HG02973 (cell line): ENCODE measurements at regions not wholly inside any gene's neighbourhood (a gene's known extent, or its start where the extent isn't known, plus 50 kb on each side); places are given as distances from the start of the nearest gene placed in this dataset.

Experiments
- ATAC-seq: cut with Tn5 transposase; IDR thresholded peaks from one replicate; pipeline ENCODE4 v1.9.1; 2021; ENCODE audit warnings: moderate library complexity; ENCODE audit not compliant: unreplicated experiment

DNA sequence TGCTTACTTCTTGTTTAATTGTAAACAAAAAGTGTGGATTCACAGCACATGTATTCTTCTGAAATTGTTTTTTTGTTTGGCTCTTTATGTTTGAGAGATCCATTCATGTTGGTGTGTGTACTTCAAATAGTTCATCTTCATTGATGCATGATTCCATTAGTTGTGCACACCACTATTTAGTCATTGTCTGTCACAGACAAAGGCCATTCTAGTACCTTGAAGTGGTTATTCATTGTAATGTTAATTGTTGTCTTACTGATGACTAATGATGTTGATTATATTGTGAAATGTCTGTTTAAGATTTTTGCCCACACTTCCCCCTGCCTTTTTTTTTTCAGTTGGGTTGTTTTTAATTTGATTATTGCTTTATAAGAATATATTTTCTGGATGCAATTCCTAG lies 391.3 kb downstream of the DIRAS2 start:
- no peak for ATAC-seq

DNA sequence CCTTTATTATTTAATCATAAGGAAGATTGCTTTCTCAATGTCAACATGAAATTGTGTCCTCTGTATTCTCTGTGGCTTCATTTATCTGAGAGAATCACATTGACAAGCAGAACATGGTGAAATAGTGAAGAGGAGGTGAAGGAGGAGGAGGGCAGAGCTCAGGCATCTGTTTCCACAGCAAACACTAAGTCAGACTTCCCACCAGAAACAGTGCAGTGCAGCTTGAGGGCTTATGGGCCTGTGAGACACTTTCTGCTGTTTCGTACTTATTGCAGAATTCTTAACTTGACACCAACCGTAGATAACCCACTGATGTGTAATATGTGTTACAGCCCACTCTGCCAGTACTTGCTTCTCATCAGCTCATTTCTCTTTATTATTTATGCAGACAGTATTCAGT lies 386.3 kb downstream of the DIRAS2 start:
- ATAC-seq: no peak

- ATAC-seq: peak; percentile 77
These were observed 383.0 kb downstream of the DIRAS2 start for GRCh38 chr9:90259311-90260246.

GRCh38 chr9:90261698-90262097 lies 380.9 kb downstream of the DIRAS2 start:
- ATAC-seq: no peak

GRCh38 chr9:90268613-90269012 lies 374.0 kb downstream of the DIRAS2 start:
- no peak for ATAC-seq

- no peak for ATAC-seq
These were observed 370.9 kb downstream of the DIRAS2 start for GRCh38 chr9:90271707-90272106.

GRCh38 chr9:90274725-90275124 lies 367.9 kb downstream of the DIRAS2 start:
- no peak for ATAC-seq

GRCh38 chr9:90285946-90286345 lies 356.7 kb downstream of the DIRAS2 start:
- no peak for ATAC-seq

GRCh38 chr9:90287567-90288274 lies 354.9 kb downstream of the DIRAS2 start:
- ATAC-seq: peak; percentile 91

DNA sequence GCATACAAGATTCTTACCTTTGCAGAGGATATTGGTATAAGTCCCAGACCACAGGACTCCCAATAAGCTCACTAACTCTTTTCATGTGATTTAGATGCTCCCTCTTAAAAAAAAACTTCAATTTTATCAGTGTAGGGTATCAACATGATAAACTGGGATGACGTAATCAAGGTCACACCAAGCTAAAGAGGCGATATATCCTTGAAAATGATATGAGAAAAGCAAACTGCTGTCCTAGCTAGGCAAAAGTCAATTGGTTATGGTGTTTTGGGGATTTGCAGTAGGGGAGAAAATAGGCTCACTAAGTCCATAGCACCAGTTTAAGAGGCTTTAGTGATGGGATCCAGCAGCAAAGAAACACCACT lies 354.4 kb downstream of the DIRAS2 start:
- no peak for ATAC-seq

DNA sequence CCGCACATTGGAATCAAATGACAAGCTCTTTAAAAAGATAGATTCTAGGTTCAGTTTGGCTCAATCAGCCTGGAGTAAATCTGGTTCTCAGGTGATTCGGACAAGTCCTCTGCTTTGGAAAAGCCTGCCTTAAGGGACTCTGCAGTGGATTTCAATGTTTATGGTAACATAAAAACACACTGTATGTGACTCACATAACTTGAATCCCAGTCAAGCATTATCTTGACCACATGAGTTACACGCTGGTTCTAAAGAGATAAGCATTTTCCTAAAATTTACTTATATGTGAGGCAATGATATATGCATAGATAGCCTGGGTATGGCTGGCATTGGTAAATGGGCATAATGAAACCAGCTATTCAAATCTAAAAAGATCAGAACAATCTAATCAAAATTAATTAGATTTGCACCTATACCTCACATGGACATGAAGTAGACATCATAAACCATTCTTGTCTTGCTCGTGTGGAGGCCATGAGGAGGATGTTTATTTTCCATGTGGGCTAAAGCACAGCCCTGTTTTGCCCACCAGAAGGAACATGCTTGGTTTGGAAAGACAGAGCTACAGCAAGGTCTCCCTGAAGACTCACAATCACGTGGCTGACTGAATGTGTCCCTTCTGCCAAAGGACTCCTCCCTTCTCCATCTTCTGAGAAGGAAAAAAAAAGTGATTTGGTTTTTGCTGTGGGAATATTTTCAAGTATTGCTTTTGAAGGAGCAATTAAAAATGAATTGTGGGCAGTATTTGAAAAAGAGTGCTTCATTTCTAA lies 351.7 kb downstream of the DIRAS2 start:
- ATAC-seq: no peak

DNA sequence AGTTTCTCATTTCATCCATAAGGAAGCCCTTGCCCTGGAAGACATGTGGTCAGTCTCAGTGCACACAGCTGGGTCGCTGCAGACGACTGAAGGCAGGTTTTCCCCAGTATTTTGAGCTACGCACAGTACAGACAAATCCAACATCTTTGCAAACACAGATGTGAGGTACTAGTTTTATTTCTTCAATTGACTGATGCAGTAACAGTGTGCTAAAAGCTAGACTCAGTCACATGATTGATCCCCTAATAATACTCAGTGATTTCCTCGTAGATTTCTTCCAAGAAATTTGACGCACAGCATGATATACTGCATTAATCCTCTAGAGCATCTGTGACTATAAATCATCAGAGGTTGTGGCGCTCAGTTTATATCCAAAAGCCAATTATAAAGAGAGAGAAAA lies 346.1 kb downstream of the DIRAS2 start:
- ATAC-seq: no peak

DNA sequence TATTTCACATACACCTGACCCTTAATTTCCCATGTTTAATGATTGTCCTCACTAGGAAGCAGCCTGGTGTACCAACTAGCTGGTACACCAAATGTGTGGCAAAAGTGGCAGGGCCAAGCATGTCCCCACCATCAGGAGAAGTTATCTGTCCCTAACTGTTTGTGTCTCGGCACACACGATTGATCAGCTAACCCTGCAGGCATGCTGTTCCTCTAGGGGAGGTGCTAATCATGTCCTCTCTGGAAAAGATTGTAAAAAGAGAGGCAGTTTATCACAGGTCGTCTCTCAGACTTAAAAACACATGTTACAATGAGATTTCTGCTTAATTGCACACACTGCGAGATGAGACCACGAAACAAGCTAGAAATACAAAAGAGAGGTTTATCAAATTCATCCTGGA lies 342.7 kb downstream of the DIRAS2 start:
- ATAC-seq: no peak

GRCh38 chr9:90300611-90301276 lies 341.9 kb downstream of the DIRAS2 start:
- ATAC-seq: no peak

- no peak for ATAC-seq
These were observed 341.4 kb downstream of the DIRAS2 start for GRCh38 chr9:90301277-90301653.

- no peak for ATAC-seq
These were observed 339.0 kb downstream of the DIRAS2 start for GRCh38 chr9:90303655-90304054.

GRCh38 chr9:90306158-90306557 lies 336.5 kb downstream of the DIRAS2 start:
- ATAC-seq: no peak

- no peak for ATAC-seq
These were observed 335.3 kb downstream of the DIRAS2 start for GRCh38 chr9:90307167-90307833.

DNA sequence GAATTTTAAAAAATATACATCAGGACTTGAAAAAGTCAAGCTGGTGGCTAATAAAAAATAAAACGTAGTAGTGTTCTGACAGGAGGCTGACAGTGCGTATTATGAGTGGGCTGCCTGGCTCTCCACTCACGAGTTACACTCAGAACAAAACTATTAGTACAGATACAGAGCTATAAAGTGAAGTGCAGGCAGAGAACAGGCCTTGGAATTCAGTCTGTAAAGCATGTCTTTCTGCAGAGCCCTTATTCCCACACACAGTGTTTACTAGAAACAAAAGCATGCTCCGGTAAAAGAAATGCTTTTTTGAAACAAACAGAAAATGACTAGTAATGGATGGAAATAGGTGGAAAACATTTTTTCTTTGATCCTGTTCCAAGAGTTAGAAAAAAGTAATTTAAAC lies 334.7 kb downstream of the DIRAS2 start:
- ATAC-seq: no peak

- ATAC-seq: no peak
These were observed 333.9 kb downstream of the DIRAS2 start for GRCh38 chr9:90308691-90309090.
